ENCODE measurements at regions not wholly inside any gene's neighbourhood (a gene's known extent, or its start where the extent isn't known, plus 50 kb on each side); places are given as distances from the start of the nearest gene placed in this dataset.
"Not testable (repeated sequence)": the region's sequence is repeated elsewhere in the genome, so short reads cannot be mapped to it uniquely, and the experiment has no call there.

- Histone ChIP-seq H3K27me3 (ENCODE audit: insufficient read depth, low read length) (no peaks in the 10 kb centered on the region), H3K27ac (ENCODE audit: low read depth, low read length) (no peak overlapping the region), H3K4me3 (ENCODE audit: low read length in 2 of 2) (no peak overlapping the region), H3K36me3 (ENCODE audit: insufficient read depth, low read length) (no peaks in the 10 kb centered on the region), H3K9me3 (ENCODE audit: control insufficient read depth in 1 of 2, low read length in 2 of 2) (no peaks in the 10 kb centered on the region), H3K4me1 (ENCODE audit: insufficient read depth, low read length) (no peaks in the 10 kb centered on the region)
- Mint-ChIP-seq H3K36me3 (no peaks in the 10 kb centered on the region), H3K9me3 (peaks cover 0 to 8% (median 3%) of the 10 kb centered on the region in 8 donors), H3K27me3 (no peaks in the 10 kb centered on the region), H3K27ac (no peak overlapping the region), H3K4me3 (no peak overlapping the region), H3K4me1 (no peaks in the 10 kb centered on the region)
- POLR2A ChIA-PET (ENCODE audit: partially characterized antibody) = no interaction called here
- no peak for DNase-seq
- CTCF ChIA-PET (ENCODE audit: partially characterized antibody) = no interaction called here
- intact Hi-C loops (cut with micrococcal nuclease) = no loop called here
Measured at GRCh38 chr14:48325486-48325885, 650.1 kb upstream of the MDGA2 start.

DNA sequence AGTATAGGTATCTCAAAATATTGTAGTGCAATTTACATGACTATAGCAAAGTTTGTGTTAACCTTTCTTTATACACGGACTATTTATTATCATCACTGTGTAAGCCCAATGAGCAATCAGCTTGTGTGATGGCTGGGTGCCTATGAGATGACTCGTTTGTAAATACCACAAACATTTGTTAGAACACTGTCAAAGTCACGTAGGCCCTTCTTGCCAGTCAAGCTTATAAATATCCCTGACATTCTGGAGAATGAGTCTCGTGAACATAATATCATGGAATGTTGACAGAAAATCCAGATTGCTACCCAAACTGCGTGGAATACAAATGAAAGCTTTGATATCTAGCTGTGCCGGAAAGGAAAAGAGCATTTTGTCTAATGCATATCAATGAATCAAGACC, 648.3 kb upstream of the MDGA2 start:
- Mint-ChIP-seq H3K27ac (no peak overlapping the region), H3K27me3 (no peaks in the 10 kb centered on the region), H3K4me1 (no peaks in the 10 kb centered on the region), H3K36me3 (no peaks in the 10 kb centered on the region), H3K4me3 (no peak overlapping the region), H3K9me3 (peaks cover 0 to 6% (median 3%) of the 10 kb centered on the region in 8 donors)
- H3K27ac ChIP-seq (ENCODE audit: low read depth, low read length) = no peak overlapping the region
- H3K4me1 ChIP-seq (ENCODE audit: insufficient read depth, low read length) = no peaks in the 10 kb centered on the region
- no peaks in the 10 kb centered on the region for H3K27me3 ChIP-seq (ENCODE audit: insufficient read depth, low read length)
- H3K4me3 ChIP-seq (ENCODE audit: low read length in 2 of 2) = no peak overlapping the region
- no peaks in the 10 kb centered on the region for H3K9me3 ChIP-seq (ENCODE audit: control insufficient read depth in 1 of 2, low read length in 2 of 2)
- no peak for DNase-seq
- no peaks in the 10 kb centered on the region for H3K36me3 ChIP-seq (ENCODE audit: insufficient read depth, low read length)
- POLR2A ChIA-PET (ENCODE audit: partially characterized antibody) = no interaction called here
- CTCF ChIA-PET (ENCODE audit: partially characterized antibody) = no interaction called here
- intact Hi-C loops (cut with micrococcal nuclease) = no loop called here

- intact Hi-C loops (cut with micrococcal nuclease) = no loop called here
- Histone ChIP-seq H3K9me3 (ENCODE audit: control insufficient read depth in 1 of 2, low read length in 2 of 2) (no peaks in the 10 kb centered on the region), H3K4me3 (ENCODE audit: low read length in 2 of 2) (no peak overlapping the region), H3K27ac (ENCODE audit: low read depth, low read length) (no peak overlapping the region), H3K27me3 (ENCODE audit: insufficient read depth, low read length) (no peaks in the 10 kb centered on the region), H3K36me3 (ENCODE audit: insufficient read depth, low read length) (no peaks in the 10 kb centered on the region), H3K4me1 (ENCODE audit: insufficient read depth, low read length) (no peaks in the 10 kb centered on the region)
- Mint-ChIP-seq H3K27ac (no peak overlapping the region), H3K9me3 (peaks cover 0 to 9% (median 2%) of the 10 kb centered on the region in 8 donors), H3K4me3 (no peak overlapping the region), H3K27me3 (no peaks in the 10 kb centered on the region), H3K36me3 (no peaks in the 10 kb centered on the region), H3K4me1 (no peaks in the 10 kb centered on the region)
- ChIA-PET CTCF (ENCODE audit: partially characterized antibody) (no interaction called here), POLR2A (ENCODE audit: partially characterized antibody) (no interaction called here)
- no peak for DNase-seq
Measured at GRCh38 chr14:48319823-48320222, 644.4 kb upstream of the MDGA2 start.

DNA sequence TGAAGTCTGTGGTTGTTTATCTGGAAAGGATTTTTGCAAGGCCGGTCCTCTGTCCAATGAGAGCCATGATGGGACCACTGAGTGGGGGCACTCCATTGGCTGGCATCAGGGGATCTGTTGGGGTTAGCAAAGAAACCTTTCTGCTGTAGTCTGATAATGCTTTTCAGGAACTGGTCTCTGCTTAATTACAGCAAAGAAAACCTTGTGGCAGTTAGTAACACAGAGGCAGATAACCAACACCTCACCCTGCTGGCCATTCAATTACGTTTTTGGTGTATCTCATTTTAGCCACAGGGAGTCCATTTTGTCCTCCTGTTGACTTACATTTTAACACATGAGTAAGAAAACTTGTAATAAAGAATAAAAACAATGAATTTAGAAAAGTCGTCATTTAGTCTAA, 629.3 kb upstream of the MDGA2 start:
- Mint-ChIP-seq H3K27me3 (no peaks in the 10 kb centered on the region), H3K4me1 (no peaks in the 10 kb centered on the region), H3K9me3 (peaks cover 0 to 5% (median 0%) of the 10 kb centered on the region in 8 donors), H3K27ac (no peak overlapping the region), H3K4me3 (no peak overlapping the region), H3K36me3 (no peaks in the 10 kb centered on the region)
- ChIA-PET POLR2A (ENCODE audit: partially characterized antibody) (no interaction called here), CTCF (ENCODE audit: partially characterized antibody) (no interaction called here)
- no peak overlapping the region for H3K4me3 ChIP-seq (ENCODE audit: low read length in 2 of 2)
- intact Hi-C loops (cut with micrococcal nuclease) = no loop called here
- no peaks in the 10 kb centered on the region for H3K4me1 ChIP-seq (ENCODE audit: insufficient read depth, low read length)
- no peaks in the 10 kb centered on the region for H3K36me3 ChIP-seq (ENCODE audit: insufficient read depth, low read length)
- no peak overlapping the region for H3K27ac ChIP-seq (ENCODE audit: low read depth, low read length)
- no peaks in the 10 kb centered on the region for H3K27me3 ChIP-seq (ENCODE audit: insufficient read depth, low read length)
- H3K9me3 ChIP-seq (ENCODE audit: control insufficient read depth in 1 of 2, low read length in 2 of 2) = no peaks in the 10 kb centered on the region
- DNase-seq = no peak

DNA sequence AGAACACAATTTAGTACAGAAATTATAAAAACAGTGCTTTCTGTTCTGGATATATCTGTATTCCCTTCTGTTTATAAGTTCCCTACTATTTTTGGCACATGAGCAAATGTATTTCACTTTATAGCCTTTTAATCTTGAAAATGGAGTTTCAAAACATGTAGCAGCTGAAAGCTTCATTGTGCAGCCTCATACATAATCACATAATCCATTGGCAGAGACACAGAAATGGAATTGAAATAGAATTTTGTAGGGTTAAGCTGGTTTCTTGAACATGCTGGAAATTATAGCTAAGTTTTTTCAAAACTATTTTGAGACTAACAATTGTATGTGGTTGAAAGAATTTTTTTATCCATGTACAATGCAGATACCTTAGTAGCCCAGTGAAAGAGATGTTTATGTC, 614.3 kb upstream of the MDGA2 start:
- Mint-ChIP-seq H3K4me3 (no peak overlapping the region), H3K36me3 (no peaks in the 10 kb centered on the region), H3K4me1 (no peaks in the 10 kb centered on the region), H3K27ac (no peak overlapping the region), H3K27me3 (no peaks in the 10 kb centered on the region), H3K9me3 (peaks cover 0 to 11% (median 3%) of the 10 kb centered on the region in 8 donors)
- ChIA-PET POLR2A (ENCODE audit: partially characterized antibody) (no interaction called here), CTCF (ENCODE audit: partially characterized antibody) (no interaction called here)
- no peaks in the 10 kb centered on the region for H3K9me3 ChIP-seq (ENCODE audit: control insufficient read depth in 1 of 2, low read length in 2 of 2)
- intact Hi-C loops (cut with micrococcal nuclease) = no loop called here
- H3K4me1 ChIP-seq (ENCODE audit: insufficient read depth, low read length) = no peaks in the 10 kb centered on the region
- H3K27ac ChIP-seq (ENCODE audit: low read depth, low read length) = no peak overlapping the region
- H3K27me3 ChIP-seq (ENCODE audit: insufficient read depth, low read length) = no peaks in the 10 kb centered on the region
- H3K4me3 ChIP-seq (ENCODE audit: low read length in 2 of 2) = no peak overlapping the region
- DNase-seq = no peak
- H3K36me3 ChIP-seq (ENCODE audit: insufficient read depth, low read length) = no peaks in the 10 kb centered on the region

DNA sequence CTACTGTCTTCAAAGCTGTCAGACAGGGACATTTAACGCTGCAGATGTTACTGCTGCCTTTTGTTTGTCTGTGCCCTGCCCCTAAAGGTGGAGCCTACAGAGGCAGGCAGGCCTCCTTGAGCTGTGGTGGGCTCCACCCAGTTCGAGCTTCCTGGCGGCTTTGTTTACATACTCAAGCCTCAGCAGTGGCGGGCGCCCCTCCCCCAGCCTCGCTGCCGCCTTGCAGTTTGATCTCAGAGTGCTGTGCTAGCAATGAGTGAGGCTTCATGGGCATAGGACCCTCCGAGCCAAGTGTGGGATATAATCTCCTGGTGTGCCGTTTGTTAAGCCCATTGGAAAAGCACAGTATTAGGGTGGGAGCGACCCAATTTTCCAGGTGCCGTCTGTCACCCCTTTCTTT, 609.8 kb upstream of the MDGA2 start:
- intact Hi-C loops (cut with micrococcal nuclease); POLR2A ChIA-PET (ENCODE audit: partially characterized antibody); H3K4me3 ChIP-seq (ENCODE audit: low read length in 2 of 2); CTCF ChIA-PET (ENCODE audit: partially characterized antibody); H3K4me3 Mint-ChIP-seq; H3K36me3 Mint-ChIP-seq; H3K9me3 ChIP-seq (ENCODE audit: control insufficient read depth in 1 of 2, low read length in 2 of 2); H3K4me1 ChIP-seq (ENCODE audit: insufficient read depth, low read length); H3K27me3 ChIP-seq (ENCODE audit: insufficient read depth, low read length); H3K27ac Mint-ChIP-seq; H3K27me3 Mint-ChIP-seq; H3K27ac ChIP-seq (ENCODE audit: low read depth, low read length); DNase-seq; H3K4me1 Mint-ChIP-seq; H3K36me3 ChIP-seq (ENCODE audit: insufficient read depth, low read length): not testable (repeated sequence)
- H3K9me3 Mint-ChIP-seq = peaks cover 0 to 22% (median 12%) of the 10 kb centered on the region in 8 donors

GRCh38 chr14:48275301-48275700, 599.9 kb upstream of the MDGA2 start:
- Mint-ChIP-seq H3K27me3 (no peaks in the 10 kb centered on the region), H3K9me3 (peaks cover 0 to 12% (median 3%) of the 10 kb centered on the region in 8 donors), H3K4me3 (no peak overlapping the region), H3K36me3 (no peaks in the 10 kb centered on the region), H3K27ac (no peak overlapping the region), H3K4me1 (no peaks in the 10 kb centered on the region)
- Histone ChIP-seq H3K4me1 (ENCODE audit: insufficient read depth, low read length) (no peaks in the 10 kb centered on the region), H3K27ac (ENCODE audit: low read depth, low read length) (no peak overlapping the region), H3K36me3 (ENCODE audit: insufficient read depth, low read length) (no peaks in the 10 kb centered on the region), H3K4me3 (ENCODE audit: low read length in 2 of 2) (no peak overlapping the region), H3K27me3 (ENCODE audit: insufficient read depth, low read length) (no peaks in the 10 kb centered on the region), H3K9me3 (ENCODE audit: control insufficient read depth in 1 of 2, low read length in 2 of 2) (no peaks in the 10 kb centered on the region)
- ChIA-PET CTCF (ENCODE audit: partially characterized antibody) (no interaction called here), POLR2A (ENCODE audit: partially characterized antibody) (no interaction called here)
- no peak for DNase-seq
- intact Hi-C loops (cut with micrococcal nuclease) = no loop called here

DNA sequence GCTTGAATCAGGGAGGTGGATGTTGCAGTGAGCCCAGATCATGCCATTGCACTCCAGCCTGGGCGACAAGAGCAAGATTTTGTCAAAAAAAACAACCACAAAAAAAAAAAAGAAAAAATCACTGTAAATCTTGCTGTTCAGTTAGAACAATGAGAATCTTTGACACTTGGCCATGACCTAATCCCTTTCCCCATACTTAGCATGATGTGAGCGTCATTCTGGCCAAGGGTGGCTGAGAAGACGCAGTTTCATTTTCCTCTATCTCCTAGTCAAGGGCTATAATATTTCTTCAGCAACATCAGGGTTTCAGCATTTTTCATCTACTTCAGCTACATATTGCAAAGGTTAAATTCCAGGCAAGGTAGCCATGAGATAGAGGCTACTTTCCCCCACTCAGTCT, 599.4 kb upstream of the MDGA2 start:
- no peak for DNase-seq
- Mint-ChIP-seq H3K4me1 (no peaks in the 10 kb centered on the region), H3K27me3 (no peaks in the 10 kb centered on the region), H3K9me3 (peaks cover 0 to 12% (median 3%) of the 10 kb centered on the region in 8 donors), H3K36me3 (no peaks in the 10 kb centered on the region), H3K27ac (no peak overlapping the region), H3K4me3 (no peak overlapping the region)
- Histone ChIP-seq H3K4me1 (ENCODE audit: insufficient read depth, low read length) (no peaks in the 10 kb centered on the region), H3K36me3 (ENCODE audit: insufficient read depth, low read length) (no peaks in the 10 kb centered on the region), H3K4me3 (ENCODE audit: low read length in 2 of 2) (no peak overlapping the region), H3K27me3 (ENCODE audit: insufficient read depth, low read length) (no peaks in the 10 kb centered on the region), H3K27ac (ENCODE audit: low read depth, low read length) (no peak overlapping the region), H3K9me3 (ENCODE audit: control insufficient read depth in 1 of 2, low read length in 2 of 2) (no peaks in the 10 kb centered on the region)
- ChIA-PET CTCF (ENCODE audit: partially characterized antibody) (no interaction called here), POLR2A (ENCODE audit: partially characterized antibody) (no interaction called here)
- intact Hi-C loops (cut with micrococcal nuclease) = no loop called here

Measured in CD4-positive, alpha-beta memory T cell (primary cell).